HEK293T (cell line): ENCODE measurements at regions not wholly inside any gene's neighbourhood (a gene's known extent, or its start where the extent isn't known, plus 50 kb on each side); places are given as distances from the start of the nearest gene placed in this dataset.

ENCODE experiments used
- CTCF ChIA-PET: fragments of 350-600 bp; formaldehyde crosslinking; extraction: SDS; loops from one replicate; lab custom pipeline; 2021; ENCODE audit warnings: antibody characterized with exemption, inconsistent platforms; lab: Yijun Ruan, JAX
- POLR2A ChIA-PET: fragments of 350-600 bp; formaldehyde crosslinking; extraction: SDS; loops from one replicate; lab custom pipeline; 2020; ENCODE audit warnings: antibody characterized with exemption, inconsistent platforms; lab: Yijun Ruan, JAX
- DNase-seq: peaks from one replicate; pipeline ENCODE4 v3.0.0; 2012; ENCODE audit warnings: mixed read lengths; ENCODE audit errors: extremely low spot score
- ARNT ChIP-seq: fragments of 450-650 bp; IDR thresholded peaks from 2 replicates; pipeline ENCODE4 v1.6.1; 2017; ENCODE audit warnings: mild to moderate bottlenecking
- BHLHE40 ChIP-seq: fragments of 450-650 bp; IDR thresholded peaks from 2 replicates; pipeline ENCODE4 v1.6.1; 2016; ENCODE audit warnings: mild to moderate bottlenecking, moderate library complexity, borderline replicate concordance
- CTBP1 ChIP-seq: fragments of 450-650 bp; IDR thresholded peaks from 2 replicates; pipeline ENCODE4 v1.6.1; 2016; ENCODE audit warnings: borderline replicate concordance
- ELF4 ChIP-seq: fragments of 450-650 bp; IDR thresholded peaks from 2 replicates; pipeline ENCODE4 v1.6.1; 2017; ENCODE audit warnings: antibody characterized with exemption
- FOXA1 ChIP-seq: fragments of 450-650 bp; IDR thresholded peaks from 2 replicates; pipeline ENCODE4 v1.6.1; 2016; ENCODE audit warnings: mild to moderate bottlenecking
- FOXK2 ChIP-seq: fragments of 450-650 bp; IDR thresholded peaks from 2 replicates; pipeline ENCODE4 v1.6.1; 2016; ENCODE audit warnings: mild to moderate bottlenecking
- FOXM1 ChIP-seq: fragments of 450-650 bp; IDR thresholded peaks from 2 replicates; pipeline ENCODE4 v1.6.1; 2017; ENCODE audit warnings: mild to moderate bottlenecking, borderline replicate concordance
- HDGF ChIP-seq: fragments of 450-650 bp; IDR thresholded peaks from 2 replicates; pipeline ENCODE4 v1.6.1; 2017; ENCODE audit warnings: antibody characterized with exemption, borderline replicate concordance
- L3MBTL2 ChIP-seq: fragments of 450-650 bp; conservative IDR thresholded peaks from 2 replicates; pipeline ENCODE4 v1.6.1; 2016; ENCODE audit warnings: mild to moderate bottlenecking
- LEF1 ChIP-seq: fragments of 450-650 bp; IDR thresholded peaks from 2 replicates; pipeline ENCODE4 v1.6.1; 2017; ENCODE audit warnings: mild to moderate bottlenecking, borderline replicate concordance
- NFRKB ChIP-seq: fragments of 450-650 bp; IDR thresholded peaks from 2 replicates; pipeline ENCODE4 v1.6.1; 2016; ENCODE audit warnings: mild to moderate bottlenecking, moderate library complexity
- SP1 ChIP-seq: fragments of 450-650 bp; IDR thresholded peaks from 2 replicates; pipeline ENCODE4 v1.6.1; 2017
- SUZ12 ChIP-seq: fragments of 450-650 bp; IDR thresholded peaks from 2 replicates; pipeline ENCODE4 v1.6.1; 2016; ENCODE audit warnings: mild to moderate bottlenecking
- TARDBP ChIP-seq: fragments of 450-650 bp; IDR thresholded peaks from 2 replicates; pipeline ENCODE4 v1.6.1; 2016
- ZNF384 ChIP-seq: fragments of 450-650 bp; IDR thresholded peaks from 2 replicates; pipeline ENCODE4 v1.6.1; 2016
- TF ChIP-seq, protein P1 (sequence below): fragments of 450-650 bp; IDR thresholded peaks from 2 replicates; pipeline ENCODE4 v1.6.1; 2016

DNA sequence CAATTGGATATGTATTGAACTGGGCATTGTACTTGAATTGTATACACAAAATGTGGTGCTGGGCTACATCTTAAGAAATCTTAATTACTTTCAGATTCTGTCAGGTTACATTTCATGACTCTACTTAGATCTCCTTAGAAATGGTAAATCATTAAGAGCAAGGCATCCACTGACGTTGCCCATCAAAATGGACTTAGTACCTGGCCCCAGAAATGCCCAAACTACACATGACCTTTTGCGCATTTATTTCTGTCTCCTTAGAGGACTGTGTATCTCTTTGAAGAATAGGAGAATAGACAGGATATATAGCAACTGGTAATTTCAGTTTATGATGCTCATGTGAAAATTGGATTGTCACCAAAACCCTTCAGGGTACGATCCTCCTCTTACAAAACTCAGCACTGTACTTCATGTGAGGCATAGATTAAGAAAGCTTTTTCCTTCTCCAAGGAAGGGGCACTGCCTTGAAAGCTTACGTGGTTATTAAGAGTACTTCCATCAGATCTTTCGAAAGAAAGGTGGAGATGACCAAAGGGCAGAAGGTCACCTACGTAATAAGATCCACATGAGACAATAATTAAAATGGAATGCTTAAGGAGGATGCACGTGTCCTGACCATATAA is 61.4 kb upstream of the BMP2 start:
- ChIA-PET POLR2A (no interaction called here), CTCF (no interaction called here)
- TF ChIP-seq FOXK2 (no peak), SUZ12 (no peak), ELF4 (no peak), SP1 (no peak), FOXM1 (no peak)
- no peak for DNase-seq

DNA sequence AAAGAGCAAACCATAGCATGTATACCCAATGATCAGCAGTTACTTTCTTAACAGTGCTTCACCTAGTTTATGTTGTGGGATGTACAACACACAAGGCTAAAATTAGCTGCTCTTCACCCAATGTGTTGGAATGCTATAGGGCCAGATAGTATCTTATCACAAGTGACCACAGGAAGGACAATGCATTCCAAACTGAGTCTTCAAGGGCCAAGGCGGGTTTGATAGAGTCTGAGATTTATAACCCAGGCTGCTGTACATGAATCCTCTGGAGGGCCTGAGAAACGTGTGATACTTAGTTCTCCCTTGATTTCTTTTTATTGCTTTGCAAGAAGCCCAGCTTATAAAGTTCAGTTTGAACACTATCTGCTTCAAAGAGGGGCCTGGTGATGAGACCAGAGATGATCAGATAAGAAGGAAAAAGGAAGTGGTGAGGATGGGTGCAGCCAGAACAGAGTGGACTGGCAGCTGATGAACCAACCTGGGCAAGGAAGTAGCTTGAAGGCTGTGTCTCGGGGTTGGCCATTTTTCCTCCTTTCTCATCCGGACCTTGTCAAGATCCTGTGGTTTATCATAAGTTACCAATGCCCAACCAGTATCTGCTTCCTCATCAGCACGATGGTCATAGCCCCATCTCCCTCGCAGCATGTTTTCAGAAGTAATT is 62.2 kb upstream of the BMP2 start:
- ChIA-PET POLR2A (no interaction called here), CTCF (no interaction called here)
- DNase-seq: no peak
- TF ChIP-seq FOXK2: no peak
- no peak for TF ChIP-seq SUZ12
- no peak for TF ChIP-seq ZNF384
- TF ChIP-seq L3MBTL2: no peak
- no peak for TF ChIP-seq LEF1
- TF ChIP-seq ELF4: no peak

DNA sequence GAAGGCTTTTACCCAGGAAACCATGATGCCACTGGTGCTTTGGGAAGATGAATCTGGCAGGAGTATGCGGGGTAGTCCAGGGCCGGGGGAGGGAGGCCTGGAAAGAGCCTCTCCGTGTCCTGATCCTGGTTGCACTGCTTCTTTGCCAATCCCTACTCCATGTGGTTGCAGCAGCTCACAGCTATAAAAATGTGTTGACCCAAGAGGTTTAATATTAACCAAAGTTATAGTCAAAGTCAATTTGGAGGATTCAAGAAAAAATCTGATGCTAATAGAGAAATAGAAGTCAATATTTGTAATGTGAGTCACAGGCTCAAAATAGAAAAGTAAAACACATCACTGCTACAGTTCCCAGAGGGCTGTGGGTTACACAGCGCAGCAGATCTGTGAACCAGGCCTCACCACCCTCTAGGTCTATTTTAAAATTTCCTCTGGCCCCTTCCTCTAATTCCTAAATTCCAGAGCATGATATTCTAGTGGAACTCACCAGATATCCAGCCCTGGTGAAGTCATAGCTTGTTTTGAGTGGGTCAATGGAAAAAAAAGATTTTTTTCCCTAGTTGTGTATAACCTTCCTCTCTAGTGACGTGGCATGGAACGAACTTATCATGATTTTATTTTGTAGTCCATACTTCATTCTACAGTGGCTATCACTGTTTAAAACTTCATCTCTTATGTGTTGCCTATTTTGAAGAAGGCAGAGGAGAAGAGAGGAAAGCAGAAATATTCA is 63.2 kb upstream of the BMP2 start:
- TF ChIP-seq LEF1 (no peak), SUZ12 (no peak), NFRKB (no peak), ELF4 (no peak), L3MBTL2 (no peak)
- ChIA-PET POLR2A (no interaction called here), CTCF (no interaction called here)
- DNase-seq: no peak

DNA sequence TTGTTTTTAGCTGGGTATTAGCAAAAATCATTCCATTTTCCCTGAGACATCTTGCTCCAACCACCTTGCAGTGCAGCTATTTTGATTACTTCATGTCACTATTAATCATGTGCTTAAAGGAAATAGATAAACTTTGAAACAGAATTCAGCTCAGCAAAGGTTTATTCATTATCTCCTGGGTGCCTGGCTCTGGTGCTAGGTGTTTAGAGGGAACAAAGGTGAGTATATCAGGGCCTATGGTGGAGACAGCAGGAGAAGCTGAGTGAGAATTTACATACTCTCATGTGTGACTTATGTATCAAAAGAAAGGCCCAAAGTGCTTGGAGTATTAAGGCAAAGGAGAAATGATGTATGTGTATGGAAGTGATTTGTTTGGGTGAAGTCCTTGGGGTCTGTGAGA is 63.8 kb upstream of the BMP2 start:
- CTCF ChIA-PET: no interaction called here
- POLR2A ChIA-PET: no interaction called here

DNA sequence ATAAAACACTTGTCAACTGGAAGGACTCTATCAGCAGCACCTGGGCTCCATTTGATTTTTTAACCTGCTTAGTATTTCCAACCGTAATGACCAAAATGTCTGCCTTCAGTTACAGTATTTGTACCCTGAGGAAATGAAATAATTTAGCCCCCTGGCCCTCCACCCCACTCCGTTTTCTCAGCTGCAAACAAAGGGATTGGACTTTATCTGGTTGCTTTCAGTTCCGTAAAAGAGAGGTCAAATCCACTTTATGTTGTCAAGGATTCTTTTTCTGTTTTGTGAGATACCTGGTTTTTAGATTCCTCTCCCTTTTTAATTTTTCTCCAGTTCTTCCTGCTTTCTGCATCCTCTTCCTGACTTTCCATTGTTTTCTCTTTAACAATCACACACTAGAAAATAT is 64.4 kb upstream of the BMP2 start:
- TF ChIP-seq BHLHE40 (no peak), SP1 (no peak), LEF1 (no peak), ELF4 (no peak), ARNT (no peak), CTBP1 (no peak), ZNF384 (no peak), HDGF (no peak), FOXA1 (no peak), L3MBTL2 (no peak), NFRKB (no peak), TARDBP (no peak)
- TF ChIP-seq, protein P1, sequence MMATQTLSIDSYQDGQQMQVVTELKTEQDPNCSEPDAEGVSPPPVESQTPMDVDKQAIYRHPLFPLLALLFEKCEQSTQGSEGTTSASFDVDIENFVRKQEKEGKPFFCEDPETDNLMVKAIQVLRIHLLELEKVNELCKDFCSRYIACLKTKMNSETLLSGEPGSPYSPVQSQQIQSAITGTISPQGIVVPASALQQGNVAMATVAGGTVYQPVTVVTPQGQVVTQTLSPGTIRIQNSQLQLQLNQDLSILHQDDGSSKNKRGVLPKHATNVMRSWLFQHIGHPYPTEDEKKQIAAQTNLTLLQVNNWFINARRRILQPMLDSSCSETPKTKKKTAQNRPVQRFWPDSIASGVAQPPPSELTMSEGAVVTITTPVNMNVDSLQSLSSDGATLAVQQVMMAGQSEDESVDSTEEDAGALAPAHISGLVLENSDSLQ: no peak
- CTCF ChIA-PET: no interaction called here
- POLR2A ChIA-PET: no interaction called here
- DNase-seq: no peak

More for the DNA sequence above, 63.8 kb upstream of the BMP2 start:
- TF ChIP-seq L3MBTL2 (no peak), SUZ12 (no peak), SP1 (no peak), HDGF (no peak), ZNF384 (no peak)
- TF ChIP-seq, protein P1: no peak
- DNase-seq: no peak

DNA sequence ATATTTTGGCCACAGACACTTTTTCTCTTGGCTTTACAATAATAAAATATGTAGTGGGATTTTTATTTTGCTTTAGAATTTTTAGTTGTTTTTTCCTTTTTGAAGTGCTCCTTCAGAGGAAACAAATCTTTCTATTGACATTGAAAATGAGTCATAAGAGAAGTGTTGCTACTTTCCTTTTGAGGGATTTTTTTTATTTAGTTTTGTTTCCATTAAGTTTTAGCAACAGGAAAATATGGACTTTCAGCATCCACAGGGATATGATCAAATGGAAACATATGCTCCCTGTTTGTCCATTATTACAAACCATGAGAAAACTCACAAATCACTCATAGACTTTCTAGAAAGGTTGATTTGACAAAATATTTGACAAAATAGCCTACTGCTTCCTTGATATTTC is 65.3 kb upstream of the BMP2 start:
- ChIA-PET CTCF (interaction anchor here (0.7 kb wide), 1 partner anchor 65 kb away, joined by 5 read pairs; no protein-coding TSS in a partner anchor), POLR2A (no interaction called here)
- TF ChIP-seq ARNT (no peak), FOXK2 (no peak), L3MBTL2 (no peak), FOXM1 (no peak), TARDBP (no peak), SUZ12 (no peak), ZNF384 (no peak), BHLHE40 (no peak), NFRKB (no peak), HDGF (no peak), SP1 (no peak), FOXA1 (no peak), ELF4 (no peak), CTBP1 (no peak), LEF1 (no peak)
- TF ChIP-seq, protein P1: no peak
- no peak for DNase-seq
